Fibroblast of villous mesenchyme (primary cell): ENCODE measurements at regions not wholly inside any gene's neighbourhood (a gene's known extent, or its start where the extent isn't known, plus 50 kb on each side); places are given as distances from the start of the nearest gene placed in this dataset.

Experiments
- DNase-seq: peaks from one replicate; pipeline ENCODE4 v3.0.0-alpha.2; 2010; ENCODE audit warnings: low read depth
- H3K4me3 ChIP-seq: 2 replicates; pipeline ENCODE4 v1.5.1; 2011; ENCODE audit warnings: low read depth, mild to moderate bottlenecking, low read length
- CTCF ChIP-seq: IDR thresholded peaks from 2 replicates; pipeline ENCODE4 v1.5.1; 2012; ENCODE audit warnings: low read depth, mild to moderate bottlenecking, low read length; ENCODE audit not compliant: insufficient read depth

- no peak for TF ChIP-seq CTCF
- H3K4me3 ChIP-seq: no peak overlapping the region
- no peak for DNase-seq
These were observed 184.2 kb upstream of the VASH1 start for GRCh38 chr14:76577090-76577489.

GRCh38 chr14:76577837-76578236, 183.4 kb upstream of the VASH1 start:
- H3K4me3 ChIP-seq: no peak overlapping the region
- no peak for DNase-seq
- TF ChIP-seq CTCF: no peak

- H3K4me3 ChIP-seq: no peak overlapping the region
- TF ChIP-seq CTCF: no peak
- no peak for DNase-seq
These were observed 180.9 kb upstream of the VASH1 start for GRCh38 chr14:76580399-76580798.

GRCh38 chr14:76580967-76581366, 180.3 kb upstream of the VASH1 start:
- no peak for TF ChIP-seq CTCF
- H3K4me3 ChIP-seq: no peak overlapping the region
- no peak for DNase-seq

- TF ChIP-seq CTCF: no peak
- DNase-seq: no peak
- no peak overlapping the region for H3K4me3 ChIP-seq
These were observed 179.7 kb upstream of the VASH1 start for GRCh38 chr14:76581592-76581991.

- TF ChIP-seq CTCF: no peak
- DNase-seq: no peak
These were observed 178.8 kb upstream of the VASH1 start for GRCh38 chr14:76582447-76582846.

GRCh38 chr14:76583174-76583573, 178.1 kb upstream of the VASH1 start:
- DNase-seq: no peak
- TF ChIP-seq CTCF: no peak
- no peak overlapping the region for H3K4me3 ChIP-seq

More at GRCh38 chr14:76582447-76582846, 178.8 kb upstream of the VASH1 start:
- H3K4me3 ChIP-seq: no peak overlapping the region
